ENCODE measurements at regions not wholly inside any gene's neighbourhood (a gene's known extent, or its start where the extent isn't known, plus 50 kb on each side); places are given as distances from the start of the nearest gene placed in this dataset.

DNA sequence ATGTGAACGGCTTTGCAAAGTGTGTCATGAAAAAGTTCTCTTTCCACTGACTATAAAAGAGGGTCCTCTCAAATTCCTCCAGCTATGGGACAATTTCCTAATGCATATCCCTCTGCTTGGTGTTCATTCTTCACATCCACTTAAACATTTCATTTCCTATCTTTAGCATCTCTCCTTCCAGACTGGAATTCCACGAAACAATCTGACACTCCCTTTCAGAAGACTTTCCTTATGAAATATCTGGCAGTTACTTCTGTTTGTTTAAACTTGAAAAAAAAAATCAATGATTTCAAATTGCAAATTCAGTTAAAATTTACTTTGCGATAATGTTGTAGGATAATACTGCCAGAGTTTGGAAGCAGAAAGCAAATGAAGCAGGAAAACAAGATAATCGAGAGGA is 105.8 kb upstream of the SELENOK start:
- H3K79me2 ChIP-seq (ENCODE audit: insufficient read depth, low read length) = no peaks in the 10 kb centered on the region
- no peak overlapping the region for H2AFZ ChIP-seq (ENCODE audit: low read depth, low read length)
- H3K27me3 ChIP-seq (ENCODE audit: insufficient read depth, low read length, poor library complexity) = peaks cover 5% of the 10 kb centered on the region
- no peaks in the 10 kb centered on the region for H4K20me1 ChIP-seq (ENCODE audit: insufficient read depth, low read length)
- H3K27ac ChIP-seq (ENCODE audit: low read length) = no peak overlapping the region
- no peaks in the 10 kb centered on the region for H3K36me3 ChIP-seq (ENCODE audit: insufficient read depth, low read length)
- no peak overlapping the region for H3K4me3 ChIP-seq (ENCODE audit: low read depth in 1 of 2, low read length in 2 of 2)
- no peaks in the 10 kb centered on the region for H3K4me1 ChIP-seq (ENCODE audit: insufficient read depth, low read length)
- no peak overlapping the region for H3K4me2 ChIP-seq (ENCODE audit: insufficient read depth, low read length)
- no peak overlapping the region for H3K9ac ChIP-seq (ENCODE audit: low read depth, low read length)
- no peak for ATAC-seq (ENCODE audit: insufficient read depth, low read depth)
- no peak for TF ChIP-seq EZH2 (IDR thresholded peaks at IDR 0.05; ENCODE audit: borderline replicate concordance, low read depth, low read length, severe bottlenecking)
- TF ChIP-seq, protein P1, sequence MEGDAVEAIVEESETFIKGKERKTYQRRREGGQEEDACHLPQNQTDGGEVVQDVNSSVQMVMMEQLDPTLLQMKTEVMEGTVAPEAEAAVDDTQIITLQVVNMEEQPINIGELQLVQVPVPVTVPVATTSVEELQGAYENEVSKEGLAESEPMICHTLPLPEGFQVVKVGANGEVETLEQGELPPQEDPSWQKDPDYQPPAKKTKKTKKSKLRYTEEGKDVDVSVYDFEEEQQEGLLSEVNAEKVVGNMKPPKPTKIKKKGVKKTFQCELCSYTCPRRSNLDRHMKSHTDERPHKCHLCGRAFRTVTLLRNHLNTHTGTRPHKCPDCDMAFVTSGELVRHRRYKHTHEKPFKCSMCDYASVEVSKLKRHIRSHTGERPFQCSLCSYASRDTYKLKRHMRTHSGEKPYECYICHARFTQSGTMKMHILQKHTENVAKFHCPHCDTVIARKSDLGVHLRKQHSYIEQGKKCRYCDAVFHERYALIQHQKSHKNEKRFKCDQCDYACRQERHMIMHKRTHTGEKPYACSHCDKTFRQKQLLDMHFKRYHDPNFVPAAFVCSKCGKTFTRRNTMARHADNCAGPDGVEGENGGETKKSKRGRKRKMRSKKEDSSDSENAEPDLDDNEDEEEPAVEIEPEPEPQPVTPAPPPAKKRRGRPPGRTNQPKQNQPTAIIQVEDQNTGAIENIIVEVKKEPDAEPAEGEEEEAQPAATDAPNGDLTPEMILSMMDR (IDR thresholded peaks at IDR 0.05; ENCODE audit: borderline replicate concordance, extremely low read depth, low read length, poor library complexity, severe bottlenecking) = no peak
- no peak for DNase-seq
- no peaks in the 10 kb centered on the region for H3K9me3 ChIP-seq (ENCODE audit: insufficient read depth, low read length, severe bottlenecking)

DNA sequence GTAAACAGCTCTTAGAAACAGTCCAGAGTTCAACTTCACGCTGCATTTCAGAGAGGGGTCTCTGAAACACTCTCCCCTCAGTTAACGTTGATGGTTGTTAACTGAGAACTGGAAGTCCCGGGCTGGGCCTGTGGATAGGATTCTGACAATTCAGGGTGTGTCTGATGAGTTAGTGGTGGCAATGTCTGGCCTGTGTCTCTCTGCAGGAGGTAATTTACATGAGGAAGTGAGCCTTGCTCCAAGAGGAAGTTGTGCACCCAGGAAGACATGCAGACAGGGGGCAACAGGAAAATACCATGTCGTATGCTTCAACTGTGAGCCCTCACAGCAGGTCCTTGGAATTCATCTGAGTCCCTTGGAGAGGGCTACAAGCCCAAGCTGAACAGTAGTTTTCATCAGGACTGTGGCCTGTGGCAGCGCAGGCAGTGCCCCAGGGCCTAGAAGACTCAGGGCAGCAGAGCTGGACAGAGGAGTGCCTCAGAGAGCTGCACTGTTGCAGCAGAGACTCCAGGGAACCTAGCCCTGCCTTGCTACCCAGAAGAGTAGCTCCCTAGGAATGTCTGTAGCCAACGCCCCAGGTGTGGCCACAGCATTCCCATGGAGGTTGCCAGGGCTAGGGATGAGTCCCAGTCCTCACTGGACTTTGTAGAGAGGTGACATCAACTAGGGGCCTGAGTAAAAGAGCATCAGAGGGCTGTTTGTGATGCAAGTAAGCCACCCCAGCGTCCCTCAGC is 104.6 kb upstream of the SELENOK start:
- Histone ChIP-seq H3K36me3 (ENCODE audit: insufficient read depth, low read length) (no peaks in the 10 kb centered on the region), H3K9ac (ENCODE audit: low read depth, low read length) (no peak overlapping the region), H3K79me2 (ENCODE audit: insufficient read depth, low read length) (no peaks in the 10 kb centered on the region), H3K27me3 (ENCODE audit: insufficient read depth, low read length, poor library complexity) (peaks cover 5% of the 10 kb centered on the region), H3K9me3 (ENCODE audit: insufficient read depth, low read length, severe bottlenecking) (no peaks in the 10 kb centered on the region), H2AFZ (ENCODE audit: low read depth, low read length) (no peak overlapping the region), H3K4me2 (ENCODE audit: insufficient read depth, low read length) (no peak overlapping the region), H4K20me1 (ENCODE audit: insufficient read depth, low read length) (no peaks in the 10 kb centered on the region), H3K4me1 (ENCODE audit: insufficient read depth, low read length) (no peaks in the 10 kb centered on the region), H3K27ac (ENCODE audit: low read length) (no peak overlapping the region), H3K4me3 (ENCODE audit: low read depth in 1 of 2, low read length in 2 of 2) (no peak overlapping the region)
- DNase-seq = no peak
- ATAC-seq (ENCODE audit: insufficient read depth, low read depth) = no peak
- no peak for TF ChIP-seq EZH2 (IDR thresholded peaks at IDR 0.05; ENCODE audit: borderline replicate concordance, low read depth, low read length, severe bottlenecking)
- TF ChIP-seq, protein P1 (IDR thresholded peaks at IDR 0.05; ENCODE audit: borderline replicate concordance, extremely low read depth, low read length, poor library complexity, severe bottlenecking) = no peak

DNA sequence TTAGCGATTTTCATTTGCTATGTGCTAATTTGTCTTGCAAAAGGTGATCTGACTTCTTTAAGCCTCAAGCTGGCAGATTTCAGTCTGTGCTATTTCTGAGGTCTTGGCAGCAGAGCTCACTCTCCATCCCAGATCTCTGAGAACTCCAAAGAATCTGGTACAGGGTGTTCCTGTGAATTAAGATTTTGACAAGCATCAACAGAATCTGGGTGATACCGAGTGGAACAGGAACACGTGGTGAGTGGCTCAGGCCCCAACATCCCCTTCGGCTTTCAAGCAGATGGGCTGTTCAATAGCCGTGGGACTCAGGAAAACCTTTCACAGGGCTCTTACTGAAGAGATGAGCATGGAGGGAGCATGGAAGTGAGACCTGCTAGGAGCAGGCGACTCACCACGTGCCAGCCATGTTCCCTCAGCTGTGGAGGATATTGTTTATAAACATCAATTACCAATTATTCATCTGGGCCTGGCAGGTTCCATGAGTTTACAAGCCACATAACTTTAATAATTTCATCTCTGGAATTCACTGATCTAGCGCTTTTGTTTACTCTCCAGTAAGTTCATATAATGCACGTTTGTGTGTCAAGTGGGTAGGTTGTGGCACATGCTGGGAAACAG is 103.4 kb upstream of the SELENOK start:
- Histone ChIP-seq H2AFZ (ENCODE audit: low read depth, low read length) (no peak overlapping the region), H3K27me3 (ENCODE audit: insufficient read depth, low read length, poor library complexity) (peaks cover 5% of the 10 kb centered on the region), H3K79me2 (ENCODE audit: insufficient read depth, low read length) (no peaks in the 10 kb centered on the region), H3K4me2 (ENCODE audit: insufficient read depth, low read length) (no peak overlapping the region), H3K9me3 (ENCODE audit: insufficient read depth, low read length, severe bottlenecking) (no peaks in the 10 kb centered on the region), H3K4me3 (ENCODE audit: low read depth in 1 of 2, low read length in 2 of 2) (no peak overlapping the region), H3K4me1 (ENCODE audit: insufficient read depth, low read length) (no peaks in the 10 kb centered on the region), H3K36me3 (ENCODE audit: insufficient read depth, low read length) (no peaks in the 10 kb centered on the region), H3K9ac (ENCODE audit: low read depth, low read length) (no peak overlapping the region), H4K20me1 (ENCODE audit: insufficient read depth, low read length) (no peaks in the 10 kb centered on the region), H3K27ac (ENCODE audit: low read length) (no peak overlapping the region)
- TF ChIP-seq, protein P1 (IDR thresholded peaks at IDR 0.05; ENCODE audit: borderline replicate concordance, extremely low read depth, low read length, poor library complexity, severe bottlenecking) = no peak
- no peak for ATAC-seq (ENCODE audit: insufficient read depth, low read depth)
- no peak for DNase-seq
